Lung (tissue), 11 donors: ENCODE measurements at regions not wholly inside any gene's neighbourhood (a gene's known extent, or its start where the extent isn't known, plus 50 kb on each side); places are given as distances from the start of the nearest gene placed in this dataset.

Experiments
- ATAC-seq: fragments of 200-7000 bp; cut with Tn5 transposase; one replicate; pipeline ENCODE4 v1.9.1; 2020; ENCODE audit warnings: moderate number of reproducible peaks; ENCODE audit not compliant: insufficient read depth, low FRiP score
- DNase-seq, 3 donors: peaks; one replicate each; pipeline ENCODE4 v3.0.0-alpha.2; 2013 to 2017
- H3K27ac ChIP-seq, 2 donors: one replicate each; pipeline ENCODE4 v1.5.1; 2013; ENCODE audit warnings: mild to moderate bottlenecking in 2 of 2, moderate library complexity in 2 of 2, control low read depth in 1 of 2, inconsistent platforms in 1 of 2, low read depth in 1 of 2, low read length in 1 of 2
- H3K27me3 ChIP-seq, 3 donors: one replicate each; pipeline ENCODE4 v1.5.1; 2013; ENCODE audit warnings: low read length in 2 of 3; ENCODE audit not compliant: control insufficient read depth in 3 of 3, insufficient read depth in 3 of 3
- H3K36me3 ChIP-seq, 4 donors: one replicate each; pipeline ENCODE4 v1.5.1; 2013; ENCODE audit warnings: low read length in 4 of 4, mild to moderate bottlenecking in 1 of 4, moderate library complexity in 1 of 4; ENCODE audit not compliant: control insufficient read depth in 4 of 4, insufficient read depth in 4 of 4
- H3K4me1 ChIP-seq, 5 donors: one replicate each; pipeline ENCODE4 v1.5.1; 2013; ENCODE audit warnings: low read length in 5 of 5, mild to moderate bottlenecking in 2 of 5, moderate library complexity in 1 of 5; ENCODE audit not compliant: control insufficient read depth in 5 of 5, insufficient read depth in 5 of 5
- H3K4me3 ChIP-seq: one replicate; pipeline ENCODE4 v1.5.1; 2013; ENCODE audit warnings: mild to moderate bottlenecking, control low read depth, moderate library complexity
- H3K9ac ChIP-seq, 2 donors: one replicate each; pipeline ENCODE4 v1.5.1; 2013; ENCODE audit warnings: low read length in 2 of 2, control low read depth in 1 of 2; ENCODE audit not compliant: insufficient read depth in 1 of 2
- H3K9me3 ChIP-seq, 4 donors: one replicate each; pipeline ENCODE4 v1.5.1; 2013; ENCODE audit warnings: low read length in 3 of 4, mild to moderate bottlenecking in 1 of 4, moderate library complexity in 1 of 4; ENCODE audit not compliant: control insufficient read depth in 4 of 4, insufficient read depth in 3 of 4
- CTCF ChIP-seq: IDR thresholded peaks from 2 replicates; pipeline ENCODE4 v1.5.1; 2012; ENCODE audit warnings: mild to moderate bottlenecking; ENCODE audit errors: control extremely low read depth, extremely low read depth
- WGBS, 2 donors: extraction: QIAGEN DNeasy Blood & Tissue Kit; methylation state at CpG; one replicate each; pipeline ENCODE4 v1.1.7; 2013; 5-methylcytosine and 5-hydroxymethylcytosine counted together
- donor health status: control.
- donor health status: control.
- donor health status: Bipolar disorder and iron deficiency.
- donor health status: healthy.
- donor health status: DM: yes; HTN: yes; CAD: no.

- WGBS, 2 donors = 73 to 84% methylated on average over 9 of the region's 9 CpGs
- Histone ChIP-seq H3K36me3 (no peaks in the 10 kb centered on the region), H3K9me3 (peaks cover 0 to 2% (median 0%) of the 10 kb centered on the region in 4 donors), H3K9ac (no peak overlapping the region), H3K4me1 (peaks cover 0 to 8% (median 0%) of the 10 kb centered on the region in 5 donors), H3K4me3 (no peak overlapping the region), H3K27ac (no peak overlapping the region), H3K27me3 (no peaks in the 10 kb centered on the region)
- no peak for TF ChIP-seq CTCF
- DNase-seq = no peak
- no peak for ATAC-seq
Observed at GRCh38 chr9:78149702-78150291, 86.1 kb upstream of the CEP78 start.

GRCh38 chr9:78146241-78146640, 89.6 kb upstream of the CEP78 start:
- peaks cover 0 to 8% (median 0%) of the 10 kb centered on the region in 5 donors for H3K4me1 ChIP-seq
- TF ChIP-seq CTCF = no peak

GRCh38 chr9:78144663-78145377, 91.1 kb upstream of the CEP78 start:
- Histone ChIP-seq H3K27me3 (no peaks in the 10 kb centered on the region), H3K9me3 (peaks cover 0 to 4% (median 0%) of the 10 kb centered on the region in 4 donors), H3K36me3 (no peaks in the 10 kb centered on the region), H3K9ac (no peak overlapping the region), H3K4me3 (no peak overlapping the region), H3K27ac (no peak overlapping the region), H3K4me1 (peaks cover 0 to 5% (median 0%) of the 10 kb centered on the region in 5 donors)
- no peak for ATAC-seq
- peak in 2 of 3 donors; percentile 19 to 23 for DNase-seq
- WGBS, 2 donors = 55 to 60% methylated on average over 3 of the region's 3 CpGs
- TF ChIP-seq CTCF = no peak

More at GRCh38 chr9:78146241-78146640, 89.6 kb upstream of the CEP78 start:
- Histone ChIP-seq H3K4me3 (no peak overlapping the region), H3K9me3 (peaks cover 0 to 4% (median 0%) of the 10 kb centered on the region in 4 donors), H3K27me3 (no peaks in the 10 kb centered on the region), H3K36me3 (no peaks in the 10 kb centered on the region), H3K9ac (no peak overlapping the region), H3K27ac (no peak overlapping the region)
- peak in 2 of 3 donors; percentile 32 to 39 for DNase-seq
- ATAC-seq = no peak
